Activated T-cell treated with anti-CD3 and anti-CD28 coated beads, Interleukin-2, amount 50 U/mL, for 4 hours (primary cell): ENCODE measurements at regions not wholly inside any gene's neighbourhood (a gene's known extent, or its start where the extent isn't known, plus 50 kb on each side); places are given as distances from the start of the nearest gene placed in this dataset.
"Not testable (repeated sequence)": the region's sequence is repeated elsewhere in the genome, so short reads cannot be mapped to it uniquely, and the experiment has no call there.

Source experiments
- ATAC-seq, 2 donors: fragments of 200-7000 bp; cut with Tn5 transposase; one replicate each; pipeline ENCODE4 v1.10.0; 2021
- DNase-seq: peaks from one replicate; pipeline ENCODE4 v3.0.0-alpha.2; 2020
- H3K27me3 Mint-ChIP-seq: one replicate; pipeline ENCODE4 v1.8.0; 2021; ENCODE audit warnings: low read depth, mixed read lengths
- H3K36me3 Mint-ChIP-seq: one replicate; pipeline ENCODE4 v1.8.0; 2022; ENCODE audit warnings: mixed read lengths; ENCODE audit not compliant: insufficient read depth
- H3K4me1 Mint-ChIP-seq: one replicate; pipeline ENCODE4 v1.8.0; 2021; ENCODE audit warnings: low read depth, mixed read lengths
- H3K4me3 Mint-ChIP-seq: one replicate; pipeline ENCODE4 v1.8.0; 2021; ENCODE audit warnings: mild to moderate bottlenecking, moderate library complexity, mixed read lengths
- H3K9me3 Mint-ChIP-seq: one replicate; pipeline ENCODE4 v1.8.0; 2021; ENCODE audit warnings: mixed read lengths

GRCh38 chr12:88667615-88668014 lies 87.3 kb upstream of the KITLG start:
- H3K4me1 Mint-ChIP-seq, H3K9me3 Mint-ChIP-seq, DNase-seq, H3K4me3 Mint-ChIP-seq, H3K36me3 Mint-ChIP-seq, H3K27me3 Mint-ChIP-seq, ATAC-seq: not testable (repeated sequence)

DNA sequence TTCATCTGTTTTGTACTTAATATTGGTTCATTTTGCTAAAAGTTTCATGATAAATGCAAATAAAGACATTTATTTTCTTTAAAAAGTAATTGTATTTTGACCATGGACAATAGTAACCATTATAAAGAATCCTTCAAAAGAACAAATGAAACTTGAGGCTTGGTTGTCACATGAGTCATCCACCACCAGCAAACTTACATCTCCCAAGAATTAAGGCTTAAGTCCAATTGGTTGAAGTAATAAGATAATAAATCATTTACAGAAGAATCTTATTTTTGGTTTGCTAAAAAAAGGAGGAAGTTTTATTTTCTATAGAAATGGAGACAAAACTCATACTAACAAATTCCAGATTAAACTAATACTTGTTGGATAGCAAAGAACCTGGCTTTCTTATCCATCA lies 84.8 kb upstream of the KITLG start:
- no peak overlapping the region for H3K4me3 Mint-ChIP-seq
- DNase-seq, result no peak
- H3K27me3 Mint-ChIP-seq, result peaks cover 2% of the 10 kb centered on the region
- H3K36me3 Mint-ChIP-seq, result no peaks in the 10 kb centered on the region
- no peak for ATAC-seq
- H3K9me3 Mint-ChIP-seq, result no peaks in the 10 kb centered on the region
- H3K4me1 Mint-ChIP-seq, result no peaks in the 10 kb centered on the region

DNA sequence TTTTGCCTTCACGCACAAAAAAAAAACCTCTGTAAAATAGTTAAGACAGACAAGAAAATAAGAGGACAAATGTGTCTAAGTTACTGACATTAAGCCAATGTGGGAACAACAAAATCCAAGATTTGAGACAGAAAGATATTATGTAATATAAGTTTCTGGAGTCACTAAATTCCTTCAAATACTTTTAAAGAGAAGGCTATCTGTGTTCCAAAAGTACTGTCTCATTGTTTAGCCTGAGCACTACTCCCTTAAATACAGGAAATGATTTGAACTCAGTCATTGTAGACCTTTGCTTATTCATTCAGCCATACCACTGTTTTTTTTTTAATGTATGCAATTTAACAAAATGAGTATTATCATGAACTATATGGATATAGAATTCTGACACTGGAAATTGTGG lies 82.7 kb upstream of the KITLG start:
- H3K9me3 Mint-ChIP-seq, result no peaks in the 10 kb centered on the region
- H3K4me1 Mint-ChIP-seq, result no peaks in the 10 kb centered on the region
- H3K36me3 Mint-ChIP-seq, result no peaks in the 10 kb centered on the region
- no peak for ATAC-seq
- H3K27me3 Mint-ChIP-seq, result peaks cover 2% of the 10 kb centered on the region
- H3K4me3 Mint-ChIP-seq, result no peak overlapping the region
- no peak for DNase-seq

DNA sequence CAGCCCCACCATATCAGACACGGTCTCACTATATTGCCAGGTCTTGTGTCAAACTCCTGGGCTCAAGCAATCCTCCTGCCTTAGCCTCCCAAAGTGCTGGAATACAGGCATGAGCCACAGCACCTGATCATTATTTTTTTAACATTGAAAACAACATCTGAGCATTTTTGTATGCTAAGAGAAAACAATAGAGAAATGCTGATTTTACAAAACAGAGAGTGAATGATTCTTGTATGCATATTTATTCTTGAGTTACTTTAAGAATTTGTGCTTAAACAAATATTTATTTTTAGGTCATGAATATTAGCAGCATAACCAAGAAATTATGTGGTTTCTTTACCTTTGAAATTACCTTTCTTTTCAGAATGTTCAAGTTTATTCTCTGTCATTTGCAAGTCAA lies 81.8 kb upstream of the KITLG start:
- Mint-ChIP-seq H3K27me3 (peaks cover 2% of the 10 kb centered on the region), H3K36me3 (no peaks in the 10 kb centered on the region), H3K4me1 (no peaks in the 10 kb centered on the region), H3K4me3 (no peak overlapping the region), H3K9me3 (no peaks in the 10 kb centered on the region)
- DNase-seq (no peak), ATAC-seq (no peak)

GRCh38 chr12:88658009-88658408 lies 77.7 kb upstream of the KITLG start:
- Mint-ChIP-seq H3K9me3 (no peaks in the 10 kb centered on the region), H3K4me3 (no peak overlapping the region), H3K36me3 (no peaks in the 10 kb centered on the region), H3K4me1 (no peaks in the 10 kb centered on the region), H3K27me3 (no peaks in the 10 kb centered on the region)
- ATAC-seq (no peak), DNase-seq (no peak)

DNA sequence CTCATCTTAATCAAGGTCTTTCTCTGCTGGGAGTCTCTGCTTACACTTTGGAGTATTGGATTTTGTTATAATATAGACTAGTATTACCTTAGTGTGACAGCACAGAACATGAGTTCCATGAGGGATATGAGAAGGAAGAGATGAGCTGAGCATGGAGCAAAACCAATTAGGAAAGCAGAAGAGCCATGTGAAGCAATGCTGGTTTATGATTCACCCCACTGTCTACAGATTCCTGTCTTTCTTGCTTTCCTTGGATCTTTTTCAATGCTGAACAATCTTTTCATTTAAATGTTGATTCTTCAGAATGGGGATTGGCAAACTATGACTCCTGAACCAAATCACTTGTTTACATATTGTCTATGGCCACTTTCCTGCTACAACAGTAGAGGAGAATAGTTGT lies 70.4 kb upstream of the KITLG start:
- H3K27me3 Mint-ChIP-seq, result no peaks in the 10 kb centered on the region
- H3K36me3 Mint-ChIP-seq, result no peaks in the 10 kb centered on the region
- ATAC-seq (no peak), DNase-seq (no peak)
- no peaks in the 10 kb centered on the region for H3K4me1 Mint-ChIP-seq
- H3K9me3 Mint-ChIP-seq, result peaks cover 3% of the 10 kb centered on the region
- H3K4me3 Mint-ChIP-seq, result no peak overlapping the region

DNA sequence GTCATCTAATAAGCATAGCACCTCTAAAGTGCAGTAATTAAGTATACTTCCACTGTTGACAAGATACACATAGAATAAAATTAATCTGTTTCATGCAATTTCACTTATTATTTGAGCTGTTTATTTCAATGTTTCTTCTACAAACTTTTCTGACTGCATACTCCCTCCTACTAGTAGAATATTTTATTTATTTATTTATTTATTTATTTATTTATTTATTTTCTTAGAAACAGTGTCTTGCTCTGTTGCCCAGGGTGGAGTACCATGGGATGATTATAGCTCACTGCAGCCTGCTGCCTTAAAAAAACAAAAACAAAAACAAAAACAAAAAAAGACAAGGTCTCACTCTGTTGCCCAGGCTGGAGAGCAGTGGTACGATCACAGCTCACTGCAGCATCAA lies 68.4 kb upstream of the KITLG start:
- H3K4me3 Mint-ChIP-seq, result no peak overlapping the region
- no peaks in the 10 kb centered on the region for H3K4me1 Mint-ChIP-seq
- H3K9me3 Mint-ChIP-seq, result peaks cover 3% of the 10 kb centered on the region
- no peaks in the 10 kb centered on the region for H3K36me3 Mint-ChIP-seq
- no peaks in the 10 kb centered on the region for H3K27me3 Mint-ChIP-seq
- no peak for DNase-seq
- ATAC-seq, result no peak

DNA sequence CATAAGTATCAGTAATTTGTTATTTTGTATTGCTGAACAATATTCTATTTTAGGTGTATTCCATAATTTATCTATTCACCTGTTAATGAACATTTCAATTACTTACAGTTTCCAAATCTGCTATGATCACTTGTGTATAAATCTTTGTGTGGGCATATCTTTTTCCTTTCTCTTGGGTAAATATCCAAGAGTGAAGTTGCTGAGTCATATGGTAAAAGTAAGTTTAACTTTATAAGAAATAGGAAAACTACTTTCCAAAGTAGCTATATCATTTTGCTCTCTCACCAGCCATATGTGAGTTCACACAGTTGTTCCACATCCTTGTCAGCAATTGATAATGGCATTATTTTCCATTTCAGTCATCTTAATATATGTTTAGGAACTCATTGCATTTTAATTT lies 66.6 kb upstream of the KITLG start:
- no peaks in the 10 kb centered on the region for H3K4me1 Mint-ChIP-seq
- H3K27me3 Mint-ChIP-seq, result no peaks in the 10 kb centered on the region
- ATAC-seq (no peak), DNase-seq (no peak)
- H3K4me3 Mint-ChIP-seq, result no peak overlapping the region
- H3K36me3 Mint-ChIP-seq, result no peaks in the 10 kb centered on the region
- no peaks in the 10 kb centered on the region for H3K9me3 Mint-ChIP-seq

- Mint-ChIP-seq H3K36me3 (no peaks in the 10 kb centered on the region), H3K4me3 (no peak overlapping the region), H3K4me1 (no peaks in the 10 kb centered on the region), H3K27me3 (no peaks in the 10 kb centered on the region), H3K9me3 (no peaks in the 10 kb centered on the region)
- DNase-seq (no peak), ATAC-seq (no peak)
These were observed 65.5 kb upstream of the KITLG start for GRCh38 chr12:88645816-88646215.

GRCh38 chr12:88644946-88645702 lies 64.9 kb upstream of the KITLG start:
- no peak for DNase-seq
- ATAC-seq, result no peak
- Mint-ChIP-seq H3K4me3 (no peak overlapping the region), H3K9me3 (no peaks in the 10 kb centered on the region), H3K27me3 (no peaks in the 10 kb centered on the region), H3K4me1 (no peaks in the 10 kb centered on the region), H3K36me3 (no peaks in the 10 kb centered on the region)

DNA sequence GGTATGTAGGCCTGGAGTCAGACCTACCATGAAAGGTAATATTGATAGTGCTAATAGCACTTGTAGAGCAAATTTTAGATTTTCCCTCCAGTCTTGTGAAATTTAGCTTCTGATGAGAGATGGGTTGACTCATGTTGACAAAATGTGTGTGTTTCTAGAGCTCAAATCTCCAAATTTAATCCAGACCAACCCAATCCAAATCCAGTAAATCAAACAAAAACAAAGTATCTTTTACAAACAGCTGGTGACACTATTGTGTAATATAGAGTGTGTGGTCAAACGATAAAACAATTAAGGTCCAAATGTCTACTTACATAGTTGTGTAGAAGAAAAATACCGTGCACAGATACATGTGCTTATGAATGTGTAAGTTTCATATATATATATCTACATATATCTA lies 63.4 kb upstream of the KITLG start:
- Mint-ChIP-seq H3K9me3 (no peaks in the 10 kb centered on the region), H3K4me3 (no peak overlapping the region), H3K27me3 (no peaks in the 10 kb centered on the region), H3K36me3 (no peaks in the 10 kb centered on the region), H3K4me1 (no peaks in the 10 kb centered on the region)
- no peak for DNase-seq
- no peak for ATAC-seq

GRCh38 chr12:88642675-88643431 lies 62.6 kb upstream of the KITLG start:
- H3K27me3 Mint-ChIP-seq, result no peaks in the 10 kb centered on the region
- ATAC-seq, result no peak

GRCh38 chr12:88638966-88639760 lies 58.9 kb upstream of the KITLG start:
- no peak overlapping the region for H3K4me3 Mint-ChIP-seq
- no peaks in the 10 kb centered on the region for H3K27me3 Mint-ChIP-seq
- no peaks in the 10 kb centered on the region for H3K36me3 Mint-ChIP-seq
- ATAC-seq (no peak), DNase-seq (no peak)
- no peaks in the 10 kb centered on the region for H3K4me1 Mint-ChIP-seq
- no peaks in the 10 kb centered on the region for H3K9me3 Mint-ChIP-seq

More at GRCh38 chr12:88642675-88643431, 62.6 kb upstream of the KITLG start:
- Mint-ChIP-seq H3K36me3 (no peaks in the 10 kb centered on the region), H3K4me1 (no peaks in the 10 kb centered on the region), H3K4me3 (no peak overlapping the region), H3K9me3 (no peaks in the 10 kb centered on the region)
- no peak for DNase-seq

- Mint-ChIP-seq H3K27me3 (no peaks in the 10 kb centered on the region), H3K4me3 (no peak overlapping the region), H3K9me3 (no peaks in the 10 kb centered on the region), H3K36me3 (no peaks in the 10 kb centered on the region), H3K4me1 (no peaks in the 10 kb centered on the region)
- DNase-seq (no peak), ATAC-seq (no peak)
These were observed 58.1 kb upstream of the KITLG start for GRCh38 chr12:88638388-88638787.
